ENCODE measurements at regions not wholly inside any gene's neighbourhood (a gene's known extent, or its start where the extent isn't known, plus 50 kb on each side); places are given as distances from the start of the nearest gene placed in this dataset.

GRCh38 chr11:25576320-25576719 is 755.6 kb upstream of the ANO3 start:
- TF ChIP-seq CTCF (conservative IDR thresholded peaks at IDR 0.05; ENCODE audit: low read length) (no peak), EZH2phosphoT487 (IDR thresholded peaks at IDR 0.05; ENCODE audit: borderline replicate concordance, low read depth, low read length) (no peak)
